ENCODE measurements at regions not wholly inside any gene's neighbourhood (a gene's known extent, or its start where the extent isn't known, plus 50 kb on each side); places are given as distances from the start of the nearest gene placed in this dataset.

- TF ChIP-seq CTCF (IDR thresholded peaks at IDR 0.05) (no peak), POLR2A (IDR thresholded peaks at IDR 0.05) (no peak), POLR2AphosphoS5 (IDR thresholded peaks at IDR 0.05) (no peak)
These were observed 153.5 kb upstream of the DST start for GRCh38 chr6:56796196-56796532.
